ENCODE measurements at regions not wholly inside any gene's neighbourhood (a gene's known extent, or its start where the extent isn't known, plus 50 kb on each side); places are given as distances from the start of the nearest gene placed in this dataset.

- no peak overlapping the region for H3K4me3 ChIP-seq (ENCODE audit: low read length)
- H3K79me2 ChIP-seq (ENCODE audit: low read length): no peaks in the 10 kb centered on the region
- H3K9ac ChIP-seq (ENCODE audit: low read length): no peak overlapping the region
Observed at GRCh38 chr3:63192248-63192647, 85.9 kb upstream of the SYNPR start.

DNA sequence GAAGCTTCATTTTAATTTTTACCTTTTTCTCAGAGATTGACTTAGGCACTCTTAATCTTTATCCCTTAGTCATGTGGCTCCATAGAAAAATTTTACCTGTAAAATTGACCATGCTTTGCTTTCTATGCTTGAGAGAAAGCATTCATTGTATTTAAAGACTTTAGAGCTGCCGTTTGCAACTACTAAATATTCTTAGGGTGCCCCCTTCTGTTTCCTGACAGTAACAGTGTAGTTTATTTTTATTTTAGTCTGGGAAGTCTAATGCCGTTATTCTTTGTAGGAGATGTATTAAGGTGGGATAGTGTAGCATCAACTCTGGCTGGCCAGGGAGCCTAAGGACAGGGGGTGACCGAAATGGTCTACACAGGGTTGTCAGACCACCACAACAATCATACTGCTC, 84.5 kb upstream of the SYNPR start:
- no peak for TF ChIP-seq EZH2phosphoT487 (IDR thresholded peaks at IDR 0.05; ENCODE audit: low read depth)
- TF ChIP-seq, protein P1, sequence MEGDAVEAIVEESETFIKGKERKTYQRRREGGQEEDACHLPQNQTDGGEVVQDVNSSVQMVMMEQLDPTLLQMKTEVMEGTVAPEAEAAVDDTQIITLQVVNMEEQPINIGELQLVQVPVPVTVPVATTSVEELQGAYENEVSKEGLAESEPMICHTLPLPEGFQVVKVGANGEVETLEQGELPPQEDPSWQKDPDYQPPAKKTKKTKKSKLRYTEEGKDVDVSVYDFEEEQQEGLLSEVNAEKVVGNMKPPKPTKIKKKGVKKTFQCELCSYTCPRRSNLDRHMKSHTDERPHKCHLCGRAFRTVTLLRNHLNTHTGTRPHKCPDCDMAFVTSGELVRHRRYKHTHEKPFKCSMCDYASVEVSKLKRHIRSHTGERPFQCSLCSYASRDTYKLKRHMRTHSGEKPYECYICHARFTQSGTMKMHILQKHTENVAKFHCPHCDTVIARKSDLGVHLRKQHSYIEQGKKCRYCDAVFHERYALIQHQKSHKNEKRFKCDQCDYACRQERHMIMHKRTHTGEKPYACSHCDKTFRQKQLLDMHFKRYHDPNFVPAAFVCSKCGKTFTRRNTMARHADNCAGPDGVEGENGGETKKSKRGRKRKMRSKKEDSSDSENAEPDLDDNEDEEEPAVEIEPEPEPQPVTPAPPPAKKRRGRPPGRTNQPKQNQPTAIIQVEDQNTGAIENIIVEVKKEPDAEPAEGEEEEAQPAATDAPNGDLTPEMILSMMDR (IDR thresholded peaks at IDR 0.05; ENCODE audit: low read depth, low read length): peak; percentile 69
- Histone ChIP-seq H3K9me3 (ENCODE audit: insufficient read depth, low read length) (no peaks in the 10 kb centered on the region), H3K27ac (ENCODE audit: low read length) (no peak overlapping the region), H3K79me2 (ENCODE audit: low read length) (no peaks in the 10 kb centered on the region), H3K9ac (ENCODE audit: low read length) (no peak overlapping the region), H3K4me1 (ENCODE audit: low read length) (no peaks in the 10 kb centered on the region), H2AFZ (ENCODE audit: low read depth, low read length) (no peak overlapping the region), H3K36me3 (replicated peaks; ENCODE audit: low read depth, low read length) (no peaks in the 10 kb centered on the region), H3K4me2 (ENCODE audit: low read length) (no peak overlapping the region), H3K27me3 (ENCODE audit: low read depth, low read length) (no peaks in the 10 kb centered on the region), H3K4me3 (ENCODE audit: low read length) (no peak overlapping the region), H4K20me1 (ENCODE audit: insufficient read depth, low read length) (no peaks in the 10 kb centered on the region)

More at GRCh38 chr3:63192248-63192647, 85.9 kb upstream of the SYNPR start:
- Histone ChIP-seq H4K20me1 (ENCODE audit: insufficient read depth, low read length) (no peaks in the 10 kb centered on the region), H3K4me1 (ENCODE audit: low read length) (no peaks in the 10 kb centered on the region), H3K36me3 (replicated peaks; ENCODE audit: low read depth, low read length) (no peaks in the 10 kb centered on the region), H3K4me2 (ENCODE audit: low read length) (no peak overlapping the region), H3K27ac (ENCODE audit: low read length) (no peak overlapping the region), H3K27me3 (ENCODE audit: low read depth, low read length) (no peaks in the 10 kb centered on the region), H2AFZ (ENCODE audit: low read depth, low read length) (no peak overlapping the region), H3K9me3 (ENCODE audit: insufficient read depth, low read length) (no peaks in the 10 kb centered on the region)
- no peak for TF ChIP-seq EZH2phosphoT487 (IDR thresholded peaks at IDR 0.05; ENCODE audit: low read depth)
- TF ChIP-seq, protein P1 (IDR thresholded peaks at IDR 0.05; ENCODE audit: low read depth, low read length): no peak

DNA sequence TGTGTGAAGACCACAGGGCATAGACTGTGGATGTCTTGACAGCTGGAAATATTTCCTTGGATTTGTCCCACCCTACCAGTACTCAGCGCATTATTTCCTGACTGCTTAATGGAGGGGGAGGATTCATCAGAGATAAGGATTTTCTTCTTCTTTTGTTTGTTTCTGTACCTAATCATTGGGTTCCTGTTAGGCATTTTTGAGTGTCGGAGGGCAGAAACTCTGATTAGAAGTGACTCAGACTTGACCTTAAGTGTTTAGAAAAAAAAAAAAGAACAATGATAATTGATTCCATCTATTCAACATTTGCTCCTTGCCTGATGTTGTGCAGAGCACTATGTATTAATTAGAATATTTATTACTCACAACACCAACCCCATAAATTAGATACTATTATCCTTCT, 78.5 kb upstream of the SYNPR start:
- H2AFZ ChIP-seq (ENCODE audit: low read depth, low read length): no peak overlapping the region
- H3K9ac ChIP-seq (ENCODE audit: low read length): no peak overlapping the region
- H4K20me1 ChIP-seq (ENCODE audit: insufficient read depth, low read length): no peaks in the 10 kb centered on the region; the same call in 1 of the 2 replicates
- no peaks in the 10 kb centered on the region for H3K27me3 ChIP-seq (ENCODE audit: low read depth, low read length)
- H3K4me3 ChIP-seq (ENCODE audit: low read length): no peak overlapping the region
- H3K9me3 ChIP-seq (ENCODE audit: insufficient read depth, low read length): no peaks in the 10 kb centered on the region
- no peak for TF ChIP-seq EZH2phosphoT487 (IDR thresholded peaks at IDR 0.05; ENCODE audit: low read depth)
- TF ChIP-seq, protein P1 (IDR thresholded peaks at IDR 0.05; ENCODE audit: low read depth, low read length): no peak
- H3K79me2 ChIP-seq (ENCODE audit: low read length): no peaks in the 10 kb centered on the region
- H3K27ac ChIP-seq (ENCODE audit: low read length): no peak overlapping the region
- H3K4me2 ChIP-seq (ENCODE audit: low read length): no peak overlapping the region
- H3K36me3 ChIP-seq (replicated peaks; ENCODE audit: low read depth, low read length): no peaks in the 10 kb centered on the region
- H3K4me1 ChIP-seq (ENCODE audit: low read length): no peaks in the 10 kb centered on the region

DNA sequence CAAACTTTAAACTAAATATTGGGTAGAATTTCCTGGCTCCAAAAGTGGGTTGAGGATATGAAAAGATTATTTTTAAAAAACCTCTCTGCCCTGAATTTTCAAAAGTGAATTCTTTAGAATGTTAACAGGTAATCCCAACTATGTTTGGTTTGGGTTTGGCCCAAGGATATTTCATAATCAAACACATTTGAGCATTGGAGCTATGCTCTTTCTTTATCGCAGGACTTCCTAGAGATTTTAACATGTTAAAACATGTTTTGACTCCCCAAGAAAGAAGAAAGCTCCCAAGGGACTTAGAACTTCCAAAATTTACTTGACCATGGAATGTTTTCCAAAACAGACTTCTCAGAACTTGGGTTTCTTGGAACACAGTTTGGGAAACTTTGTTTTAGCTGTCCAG, 75.6 kb upstream of the SYNPR start:
- no peaks in the 10 kb centered on the region for H3K27me3 ChIP-seq (ENCODE audit: low read depth, low read length)
- no peaks in the 10 kb centered on the region for H3K4me1 ChIP-seq (ENCODE audit: low read length)
- H3K9ac ChIP-seq (ENCODE audit: low read length): no peak overlapping the region
- no peak overlapping the region for H2AFZ ChIP-seq (ENCODE audit: low read depth, low read length)
- H3K4me3 ChIP-seq (ENCODE audit: low read length): no peak overlapping the region
- H3K36me3 ChIP-seq (replicated peaks; ENCODE audit: low read depth, low read length): no peaks in the 10 kb centered on the region
- no peak overlapping the region for H3K4me2 ChIP-seq (ENCODE audit: low read length)
- TF ChIP-seq EZH2phosphoT487 (IDR thresholded peaks at IDR 0.05; ENCODE audit: low read depth): no peak
- TF ChIP-seq, protein P1 (IDR thresholded peaks at IDR 0.05; ENCODE audit: low read depth, low read length): no peak
- H3K27ac ChIP-seq (ENCODE audit: low read length): no peak overlapping the region
- H3K79me2 ChIP-seq (ENCODE audit: low read length): no peaks in the 10 kb centered on the region
- no peaks in the 10 kb centered on the region; the same call in 1 of the 2 replicates for H4K20me1 ChIP-seq (ENCODE audit: insufficient read depth, low read length)
- H3K9me3 ChIP-seq (ENCODE audit: insufficient read depth, low read length): no peaks in the 10 kb centered on the region

Data from OCI-LY3 (cell line).